ENCODE measurements at regions not wholly inside any gene's neighbourhood (a gene's known extent, or its start where the extent isn't known, plus 50 kb on each side); places are given as distances from the start of the nearest gene placed in this dataset.

- no peak for TF ChIP-seq CTCF (IDR thresholded peaks at IDR 0.05; ENCODE audit: low read depth, low read length)
- no peak for TF ChIP-seq POLR2A (IDR thresholded peaks at IDR 0.05; ENCODE audit: extremely low read depth, insufficient read length)
- TF ChIP-seq, protein P1, sequence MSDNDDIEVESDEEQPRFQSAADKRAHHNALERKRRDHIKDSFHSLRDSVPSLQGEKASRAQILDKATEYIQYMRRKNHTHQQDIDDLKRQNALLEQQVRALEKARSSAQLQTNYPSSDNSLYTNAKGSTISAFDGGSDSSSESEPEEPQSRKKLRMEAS (IDR thresholded peaks at IDR 0.05; ENCODE audit: low read depth, low read length): no peak
Observed at GRCh38 chr3:178202194-178202593, 334.0 kb upstream of the KCNMB2 start.
